ELR (cell line): ENCODE measurements at regions not wholly inside any gene's neighbourhood (a gene's known extent, or its start where the extent isn't known, plus 50 kb on each side); places are given as distances from the start of the nearest gene placed in this dataset.
"Not testable (repeated sequence)": the region's sequence is repeated elsewhere in the genome, so short reads cannot be mapped to it uniquely, and the experiment has no call there.

Source experiments
- DNase-seq: peaks from one replicate; pipeline ENCODE4 v3.0.0-alpha.2; 2015; ENCODE audit warnings: low read depth

- peak; percentile 32 for DNase-seq
Measured at GRCh38 chr12:69028941-69029729, 96.2 kb upstream of the CPM start.

DNA sequence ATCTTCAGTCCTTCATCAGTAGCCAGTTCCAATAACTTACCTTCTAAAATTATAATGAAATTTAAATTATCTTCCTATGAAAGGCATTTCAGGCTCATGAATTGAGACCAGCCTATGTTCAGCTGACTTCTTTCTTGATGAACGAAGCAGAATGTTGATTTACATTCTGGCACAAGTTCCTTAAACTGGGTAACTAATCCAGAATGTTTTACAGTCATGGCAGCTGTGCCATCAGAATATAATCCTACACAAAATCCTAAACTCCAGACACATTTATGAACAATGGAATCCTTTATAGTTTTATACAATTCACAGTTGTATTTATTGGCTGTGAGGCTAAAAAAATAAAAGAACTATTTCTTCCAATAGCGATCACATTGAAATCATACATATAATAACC is 97.3 kb upstream of the CPM start:
- DNase-seq = no peak

DNA sequence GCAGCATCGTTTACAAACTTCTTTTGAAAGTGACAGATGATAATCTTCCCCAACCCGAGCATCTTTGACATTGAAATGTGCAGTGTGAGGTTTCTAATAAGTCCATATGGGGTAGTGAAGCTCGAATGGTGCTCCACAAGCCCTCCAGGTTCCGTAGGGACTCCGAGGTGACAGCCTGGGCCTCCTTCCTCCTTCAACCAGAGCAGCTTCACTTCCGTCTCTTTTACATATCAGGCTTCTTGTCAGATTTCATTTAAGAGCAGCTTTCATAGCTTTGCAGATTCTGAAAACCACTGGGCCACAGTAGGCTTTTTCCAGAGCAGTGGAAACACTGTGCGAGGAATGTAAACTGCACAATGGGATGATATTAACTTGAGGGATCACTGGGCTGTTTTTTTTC is 103.6 kb upstream of the CPM start:
- DNase-seq = no peak

DNA sequence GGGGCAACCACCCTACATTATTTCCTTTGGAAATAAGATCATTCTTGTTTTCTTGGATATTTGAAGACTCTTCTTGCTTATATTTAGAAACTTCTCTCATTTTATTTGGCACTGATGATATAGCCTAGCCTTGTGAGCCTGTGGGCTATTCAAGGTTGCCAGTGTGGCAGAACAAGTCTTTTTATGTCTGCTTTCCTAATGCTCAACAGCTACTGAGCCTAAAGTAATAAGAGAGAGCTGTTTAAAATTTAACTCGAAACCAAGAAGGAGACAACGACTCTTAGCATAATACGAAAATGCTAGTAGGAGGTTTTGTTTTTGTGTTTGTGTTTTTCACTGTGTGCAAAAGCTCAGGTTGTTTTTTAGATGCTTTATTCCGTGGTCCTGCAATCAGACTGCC is 104.0 kb upstream of the CPM start:
- no peak for DNase-seq

DNA sequence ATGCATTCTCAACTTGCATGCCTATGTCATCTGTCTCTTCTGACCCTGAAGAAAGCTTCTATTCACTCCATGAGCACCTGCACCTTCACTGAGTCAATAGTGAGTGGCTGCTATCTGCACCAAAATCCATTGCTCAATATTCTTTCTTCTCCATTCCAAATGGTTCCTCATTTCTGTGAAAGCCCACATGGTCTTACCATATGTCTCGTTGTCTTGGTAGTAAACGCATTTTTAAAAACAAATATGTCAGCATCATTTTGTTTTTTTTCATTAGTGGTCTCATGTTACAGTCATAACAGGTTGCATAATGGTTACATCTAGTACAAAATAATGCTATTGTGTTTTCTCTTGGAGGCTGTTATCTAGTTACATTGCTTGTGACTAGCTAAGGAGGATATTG is 106.9 kb upstream of the CPM start:
- no peak for DNase-seq

DNA sequence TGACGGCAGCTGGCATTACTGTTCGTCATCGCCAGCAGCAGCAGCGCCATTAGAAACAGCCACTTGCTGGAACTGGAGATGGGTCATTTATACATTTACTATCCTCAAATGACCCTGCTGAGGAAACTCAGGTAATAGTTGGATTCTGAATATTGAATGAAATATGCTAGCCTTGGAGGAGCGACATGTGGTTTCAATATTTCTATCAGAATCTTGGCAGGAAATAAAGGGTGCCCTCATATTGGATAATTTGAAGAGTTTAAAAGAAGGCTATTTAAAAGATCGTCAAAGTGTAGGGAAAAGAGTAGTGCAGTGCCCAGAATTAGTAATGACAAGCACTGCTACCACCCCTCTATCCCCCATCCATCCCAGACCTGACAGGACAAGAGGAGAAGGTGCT is 109.6 kb upstream of the CPM start:
- DNase-seq = no peak

GRCh38 chr12:69042970-69043369 is 110.0 kb upstream of the CPM start:
- DNase-seq = no peak

GRCh38 chr12:69044887-69045286 is 111.9 kb upstream of the CPM start:
- no peak for DNase-seq

GRCh38 chr12:69045430-69045829 is 112.5 kb upstream of the CPM start:
- DNase-seq = no peak

GRCh38 chr12:69046363-69046762 is 113.4 kb upstream of the CPM start:
- DNase-seq = no peak

DNA sequence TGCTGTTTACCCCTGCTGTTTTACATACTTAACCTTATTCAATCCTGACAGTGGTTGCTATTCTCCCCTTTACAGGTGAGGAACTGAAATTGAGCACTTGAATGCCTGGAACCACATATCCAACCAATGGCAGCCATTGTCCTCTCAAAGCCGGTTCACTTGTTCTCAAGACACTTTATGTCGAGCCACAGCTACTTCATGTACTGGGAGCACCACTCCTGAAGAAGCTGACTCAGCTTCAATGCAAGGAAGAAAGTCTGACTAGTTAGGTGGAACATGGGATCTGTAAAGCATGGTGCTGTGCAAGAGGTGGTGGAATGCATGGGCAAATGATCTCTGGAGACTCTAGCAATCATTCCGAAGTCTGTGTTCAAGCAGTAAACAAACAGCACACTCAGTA is 113.9 kb upstream of the CPM start:
- DNase-seq = no peak

GRCh38 chr12:69047990-69048389 is 115.0 kb upstream of the CPM start:
- DNase-seq = no peak

DNA sequence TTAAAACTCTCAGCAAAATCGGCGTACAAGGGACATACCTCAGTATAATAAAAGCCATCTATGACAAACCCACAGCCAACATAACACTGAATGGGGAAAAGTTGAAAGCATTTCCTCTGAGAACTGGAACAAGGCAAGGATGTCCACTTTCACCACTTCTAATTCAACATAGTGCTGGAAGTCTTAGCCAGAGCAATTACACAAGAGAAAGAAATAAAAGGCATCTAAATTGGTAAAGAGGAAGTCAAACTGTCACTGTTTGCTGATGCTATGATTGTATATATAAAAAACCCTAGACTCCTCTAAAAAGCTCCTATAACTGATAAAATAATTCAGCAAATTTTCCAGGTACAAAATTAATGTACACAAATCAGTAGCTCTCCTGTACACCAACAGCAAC is 116.9 kb upstream of the CPM start:
- not testable (repeated sequence) for DNase-seq

DNA sequence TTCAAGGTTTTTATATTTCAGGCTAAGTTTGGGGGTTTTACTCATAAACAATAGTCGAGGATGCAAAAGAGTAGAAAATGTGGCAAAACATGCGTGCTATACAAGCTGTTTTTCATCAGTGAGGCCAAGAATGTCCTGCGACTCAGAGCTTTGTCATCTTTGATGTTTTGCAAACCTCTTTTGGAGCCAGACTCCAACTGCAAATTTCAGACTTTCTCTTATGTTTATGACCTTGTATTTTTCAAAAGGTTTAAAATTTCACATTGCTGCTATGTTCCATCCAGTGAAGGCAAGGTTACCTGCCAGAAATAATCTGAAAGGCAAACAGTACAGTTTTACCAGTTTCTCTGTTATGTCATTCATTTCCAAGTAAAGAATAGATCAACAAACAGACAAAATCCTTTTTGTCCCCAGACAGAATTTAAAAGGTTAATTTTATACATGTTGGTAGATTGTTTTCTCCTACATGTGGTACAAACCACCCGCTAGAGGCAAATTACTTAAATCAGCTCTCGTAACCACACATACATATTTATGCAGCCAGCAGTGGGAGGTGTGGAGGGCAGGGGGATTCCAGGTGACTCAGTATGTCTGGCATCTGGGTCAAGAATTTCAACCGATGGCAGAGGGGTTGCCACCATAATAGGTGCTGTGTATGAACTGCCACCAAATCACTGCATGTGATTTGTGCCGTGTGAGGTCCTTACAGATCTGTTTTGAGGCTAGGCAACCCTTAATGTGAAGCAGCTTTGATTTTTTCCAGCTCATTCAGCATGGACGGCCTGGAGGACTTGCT is 119.8 kb upstream of the CPM start:
- DNase-seq = peak; percentile 91

DNA sequence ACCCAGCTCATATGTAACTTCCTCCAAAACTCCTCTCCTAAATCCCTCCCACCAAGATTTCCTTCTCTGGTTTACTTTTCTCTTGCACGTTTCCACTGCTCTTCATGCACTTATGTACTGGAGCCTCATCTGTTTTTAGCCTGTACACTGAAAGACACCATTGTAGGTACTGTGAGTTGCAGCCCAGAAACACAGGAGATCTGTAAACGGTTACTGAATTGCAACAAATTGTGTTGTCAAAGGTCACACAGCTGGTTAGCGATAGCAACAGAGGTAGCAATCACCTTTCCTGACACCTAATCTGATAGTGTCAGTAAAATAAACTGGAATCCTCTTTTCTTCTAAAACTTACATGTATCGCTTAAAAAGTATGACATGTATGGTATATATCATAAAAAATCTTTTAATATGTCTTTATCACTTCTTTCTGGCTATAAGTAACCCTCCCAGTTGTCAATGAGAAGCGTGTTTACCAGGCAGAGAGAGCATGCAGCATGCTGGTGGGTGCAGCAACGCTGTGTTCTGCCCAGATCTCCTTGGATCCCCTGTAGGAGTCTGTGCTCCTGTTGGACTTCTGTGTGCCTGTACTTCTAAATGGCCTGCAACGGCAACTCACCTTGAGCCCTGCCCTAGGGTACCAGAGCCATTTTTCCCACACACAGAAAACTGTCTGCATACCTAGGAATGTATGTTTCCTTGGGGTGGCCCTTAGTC is 121.5 kb upstream of the CPM start:
- no peak for DNase-seq

DNA sequence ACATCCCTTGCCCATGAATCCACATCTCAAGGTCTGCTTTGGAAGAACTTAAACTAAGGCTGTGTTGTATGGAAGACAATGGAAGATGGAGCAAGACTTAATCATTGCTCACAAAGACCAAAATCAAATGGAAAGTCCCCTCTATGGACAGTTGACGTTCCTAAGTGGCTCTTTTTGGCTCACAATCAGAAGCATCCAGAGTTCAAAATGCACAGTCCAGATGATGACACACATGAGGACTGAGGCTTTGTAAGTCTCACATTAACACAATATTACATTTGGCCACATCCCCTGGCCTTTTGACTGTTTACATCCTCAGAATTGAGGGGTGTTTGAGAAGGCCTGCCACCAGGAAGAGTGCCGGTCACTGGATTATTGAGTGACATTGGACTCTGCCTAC is 122.3 kb upstream of the CPM start:
- no peak for DNase-seq

- DNase-seq = no peak
Measured at GRCh38 chr12:69055706-69056105, 122.7 kb upstream of the CPM start.

GRCh38 chr12:69056743-69057515 is 124.0 kb upstream of the CPM start:
- DNase-seq = peak; percentile 36

GRCh38 chr12:69057742-69058141 is 124.8 kb upstream of the CPM start:
- no peak for DNase-seq

DNA sequence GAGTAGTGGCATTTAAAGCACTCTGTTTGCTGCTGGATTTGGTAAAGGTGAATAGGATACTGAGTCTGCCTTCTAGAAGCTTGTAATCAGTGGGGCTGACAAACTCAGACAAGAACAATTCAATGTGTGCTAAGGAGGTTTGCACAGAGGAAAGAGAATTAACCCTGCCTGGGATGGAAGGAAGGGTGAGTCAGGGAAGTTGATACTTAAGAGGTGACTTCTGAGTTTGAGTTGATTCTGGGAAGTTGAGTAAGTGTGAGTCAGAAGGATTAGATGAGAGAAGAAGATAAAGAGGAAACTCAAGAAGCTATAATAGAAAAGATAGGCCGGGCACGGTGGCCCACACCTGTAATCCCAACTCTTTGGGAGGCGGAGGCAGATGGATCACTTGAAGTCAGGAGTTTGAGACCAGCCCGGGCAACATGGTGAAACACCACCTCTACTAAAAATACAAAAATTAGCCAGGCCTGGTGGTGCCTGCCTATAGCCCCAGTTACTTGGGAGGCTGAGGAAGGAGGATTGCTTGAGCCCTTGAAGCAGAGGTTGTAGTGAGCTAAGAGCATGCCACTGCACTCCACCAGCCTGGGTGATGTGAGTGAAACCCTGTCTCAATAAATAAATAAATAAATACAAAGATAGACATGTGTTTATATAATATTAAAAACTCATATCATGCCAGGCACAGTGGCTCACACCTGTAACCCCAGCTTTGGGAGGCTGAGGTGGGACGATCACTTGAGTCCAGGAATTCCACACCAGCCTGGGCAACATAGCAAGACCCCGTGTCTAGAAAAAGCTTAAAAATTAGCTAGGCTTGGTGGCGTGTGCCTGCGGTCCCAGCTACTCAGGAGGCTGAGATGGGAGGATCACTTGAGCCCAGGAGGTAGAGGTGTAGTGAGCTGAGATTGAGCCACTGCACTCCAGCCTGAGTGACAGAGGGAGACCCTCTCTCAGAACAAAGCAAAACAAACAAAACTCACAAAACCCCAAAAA is 126.8 kb upstream of the CPM start:
- peak; percentile 96 for DNase-seq

DNA sequence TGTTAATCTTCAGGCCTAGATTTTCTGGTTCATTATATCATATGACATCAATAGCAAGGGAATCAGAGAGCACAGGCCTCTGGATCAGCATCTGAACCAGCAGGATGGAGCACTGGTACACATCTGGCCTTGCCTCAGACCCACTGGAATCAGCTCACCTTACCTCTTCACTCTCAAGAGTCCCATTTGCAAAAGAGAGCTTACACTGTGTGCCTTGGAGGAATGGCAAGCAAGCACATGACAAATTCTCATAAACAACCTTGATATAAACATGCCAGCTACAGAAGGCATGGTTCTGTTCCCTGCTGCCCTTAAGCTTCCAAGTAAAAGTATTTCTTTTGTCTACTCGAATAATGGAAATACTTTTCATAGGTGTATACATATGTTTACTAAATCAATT is 128.6 kb upstream of the CPM start:
- DNase-seq = no peak
